ENCODE measurements at regions not wholly inside any gene's neighbourhood (a gene's known extent, or its start where the extent isn't known, plus 50 kb on each side); places are given as distances from the start of the nearest gene placed in this dataset.

GRCh38 chr11:98771791-98772190, 249.0 kb upstream of the CNTN5 start:
- H2AFZ ChIP-seq (ENCODE audit: low read depth, low read length, severe bottlenecking), result no peak overlapping the region
- H3K36me3 ChIP-seq (ENCODE audit: low read length), result no peaks in the 10 kb centered on the region
- no peaks in the 10 kb centered on the region for H3K9me2 ChIP-seq (replicated peaks; ENCODE audit: insufficient read depth, low read length)
- H3K9ac ChIP-seq (ENCODE audit: low read length), result no peak overlapping the region
- H3K9me3 ChIP-seq (ENCODE audit: insufficient read depth, low read length), result no peaks in the 10 kb centered on the region
- H3F3A ChIP-seq (ENCODE audit: insufficient read depth), result no peaks in the 10 kb centered on the region
- H4K20me1 ChIP-seq (ENCODE audit: low read depth, low read length), result no peaks in the 10 kb centered on the region
- H3K27me3 ChIP-seq (ENCODE audit: low read length), result no peaks in the 10 kb centered on the region
- H3K27ac ChIP-seq (ENCODE audit: low read depth, low read length), result no peak overlapping the region
- H3K4me2 ChIP-seq (ENCODE audit: low read depth, low read length, poor library complexity, severe bottlenecking), result no peak overlapping the region
- H3K79me2 ChIP-seq (ENCODE audit: insufficient read depth, low read length), result no peaks in the 10 kb centered on the region
- no peak overlapping the region for H3K4me3 ChIP-seq (ENCODE audit: insufficient read depth, low read length, poor library complexity, severe bottlenecking)
- TF ChIP-seq EZH2phosphoT487 (conservative IDR thresholded peaks at IDR 0.05; ENCODE audit: low read length) (no peak), CTCF (IDR thresholded peaks at IDR 0.05; ENCODE audit: insufficient read depth, low read length, poor library complexity, severe bottlenecking) (no peak)

GRCh38 chr11:98772893-98773292, 247.9 kb upstream of the CNTN5 start:
- Histone ChIP-seq H3K36me3 (ENCODE audit: low read length) (no peaks in the 10 kb centered on the region), H4K20me1 (ENCODE audit: low read depth, low read length) (no peaks in the 10 kb centered on the region), H3K9ac (ENCODE audit: low read length) (no peak overlapping the region), H3K4me3 (ENCODE audit: insufficient read depth, low read length, poor library complexity, severe bottlenecking) (no peak overlapping the region), H3K9me3 (ENCODE audit: insufficient read depth, low read length) (no peaks in the 10 kb centered on the region), H3F3A (ENCODE audit: insufficient read depth) (no peaks in the 10 kb centered on the region), H3K9me2 (replicated peaks; ENCODE audit: insufficient read depth, low read length) (no peaks in the 10 kb centered on the region), H3K79me2 (ENCODE audit: insufficient read depth, low read length) (no peaks in the 10 kb centered on the region), H3K4me2 (ENCODE audit: low read depth, low read length, poor library complexity, severe bottlenecking) (no peak overlapping the region), H3K27ac (ENCODE audit: low read depth, low read length) (no peak overlapping the region), H2AFZ (ENCODE audit: low read depth, low read length, severe bottlenecking) (no peak overlapping the region), H3K27me3 (ENCODE audit: low read length) (no peaks in the 10 kb centered on the region)
- no peak for TF ChIP-seq EZH2phosphoT487 (conservative IDR thresholded peaks at IDR 0.05; ENCODE audit: low read length)
- TF ChIP-seq CTCF (IDR thresholded peaks at IDR 0.05; ENCODE audit: insufficient read depth, low read length, poor library complexity, severe bottlenecking), result no peak

- Histone ChIP-seq H3K36me3 (ENCODE audit: low read length) (no peaks in the 10 kb centered on the region), H3F3A (ENCODE audit: insufficient read depth) (no peaks in the 10 kb centered on the region), H3K9me2 (replicated peaks; ENCODE audit: insufficient read depth, low read length) (no peaks in the 10 kb centered on the region), H3K79me2 (ENCODE audit: insufficient read depth, low read length) (no peaks in the 10 kb centered on the region), H4K20me1 (ENCODE audit: low read depth, low read length) (no peaks in the 10 kb centered on the region), H3K27me3 (ENCODE audit: low read length) (no peaks in the 10 kb centered on the region), H2AFZ (ENCODE audit: low read depth, low read length, severe bottlenecking) (no peak overlapping the region), H3K4me2 (ENCODE audit: low read depth, low read length, poor library complexity, severe bottlenecking) (no peak overlapping the region), H3K27ac (ENCODE audit: low read depth, low read length) (no peak overlapping the region), H3K9ac (ENCODE audit: low read length) (no peak overlapping the region), H3K4me3 (ENCODE audit: insufficient read depth, low read length, poor library complexity, severe bottlenecking) (no peak overlapping the region), H3K9me3 (ENCODE audit: insufficient read depth, low read length) (no peaks in the 10 kb centered on the region)
- no peak for TF ChIP-seq EZH2phosphoT487 (conservative IDR thresholded peaks at IDR 0.05; ENCODE audit: low read length)
- no peak for TF ChIP-seq CTCF (IDR thresholded peaks at IDR 0.05; ENCODE audit: insufficient read depth, low read length, poor library complexity, severe bottlenecking)
These were observed 227.5 kb upstream of the CNTN5 start for GRCh38 chr11:98793276-98793675.
